ENCODE measurements at regions not wholly inside any gene's neighbourhood (a gene's known extent, or its start where the extent isn't known, plus 50 kb on each side); places are given as distances from the start of the nearest gene placed in this dataset.
A peak's percentile ranks its signal among the peaks of the same experiment; 100 is the strongest.

DNA sequence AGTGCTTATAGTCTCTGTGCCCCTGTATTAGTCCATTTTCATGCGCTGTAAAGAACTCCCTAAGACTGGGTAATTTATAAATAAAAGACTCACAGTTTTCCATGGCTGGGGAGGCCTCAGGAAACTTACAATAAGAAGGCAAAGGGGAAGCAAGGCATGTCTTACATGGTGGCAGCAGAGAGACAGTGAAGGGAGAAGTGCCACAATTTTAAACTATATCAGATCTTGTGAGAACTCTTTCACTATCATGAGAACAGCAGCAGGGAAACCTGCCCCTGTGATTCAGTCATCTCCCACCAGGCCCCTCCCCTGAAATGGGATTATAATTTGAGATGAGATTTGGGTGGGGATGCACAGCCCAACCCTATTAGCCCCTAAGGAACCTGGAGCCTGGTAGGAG lies 243.2 kb downstream of the EDEM1 start:
- Histone ChIP-seq H3K4me1 (ENCODE audit: control insufficient read depth in 1 of 2, insufficient read depth in 2 of 2, low read length in 2 of 2) (peaks cover 39 to 47% of the 10 kb centered on the region in 2 donors), H3K36me3 (replicated peaks in 1 of 2; ENCODE audit: control insufficient read depth in 1 of 2, insufficient read depth in 2 of 2, low read length in 2 of 2) (no peaks in the 10 kb centered on the region), H3K79me2 (ENCODE audit: insufficient read depth, low read length) (no peaks in the 10 kb centered on the region), H3K27ac (ENCODE audit: low read depth in 1 of 2, low read length in 2 of 2) (no peak overlapping the region), H4K20me1 (ENCODE audit: insufficient read depth, low read length) (no peaks in the 10 kb centered on the region), H3K27me3 (ENCODE audit: control insufficient read depth in 2 of 2, insufficient read depth in 2 of 2, low read length in 2 of 2) (no peaks in the 10 kb centered on the region), H2AFZ (ENCODE audit: insufficient read depth, low read depth, low read length, poor library complexity, severe bottlenecking) (no peak overlapping the region), H3K9ac (ENCODE audit: insufficient read depth, low read length, poor library complexity, severe bottlenecking) (no peak overlapping the region), H3K4me3 (replicated peaks in 1 of 3; ENCODE audit: low read depth in 2 of 3, low read length in 3 of 3) (no peak overlapping the region), H3K9me3 (replicated peaks in 1 of 2; ENCODE audit: control insufficient read depth in 1 of 2, insufficient read depth in 1 of 2, low read length in 2 of 2) (no peaks in the 10 kb centered on the region), H3K4me2 (replicated peaks; ENCODE audit: extremely low read depth, low read length, poor library complexity, severe bottlenecking) (no peak overlapping the region)
- no peak overlapping the region for H3K4me3 Mint-ChIP-seq
- H3K27me3 Mint-ChIP-seq (ENCODE audit: low read depth in 3 of 3) = peaks cover 0 to 3% (median 1%) of the 10 kb centered on the region in 3 donors
- no CpG with 5 or more reads among the region's 1 CpG for WGBS (ENCODE audit: insufficient coverage)
- H3K36me3 Mint-ChIP-seq = no peaks in the 10 kb centered on the region
- peak overlapping the region in 1 of 7 donors; percentile 46 for H3K27ac Mint-ChIP-seq
- intact Hi-C loops (cut with micrococcal nuclease) = no loop called here
- peaks cover 49% of the 10 kb centered on the region for H3K4me1 Mint-ChIP-seq
- DNase-seq = no peak
- TF ChIP-seq, protein P1, sequence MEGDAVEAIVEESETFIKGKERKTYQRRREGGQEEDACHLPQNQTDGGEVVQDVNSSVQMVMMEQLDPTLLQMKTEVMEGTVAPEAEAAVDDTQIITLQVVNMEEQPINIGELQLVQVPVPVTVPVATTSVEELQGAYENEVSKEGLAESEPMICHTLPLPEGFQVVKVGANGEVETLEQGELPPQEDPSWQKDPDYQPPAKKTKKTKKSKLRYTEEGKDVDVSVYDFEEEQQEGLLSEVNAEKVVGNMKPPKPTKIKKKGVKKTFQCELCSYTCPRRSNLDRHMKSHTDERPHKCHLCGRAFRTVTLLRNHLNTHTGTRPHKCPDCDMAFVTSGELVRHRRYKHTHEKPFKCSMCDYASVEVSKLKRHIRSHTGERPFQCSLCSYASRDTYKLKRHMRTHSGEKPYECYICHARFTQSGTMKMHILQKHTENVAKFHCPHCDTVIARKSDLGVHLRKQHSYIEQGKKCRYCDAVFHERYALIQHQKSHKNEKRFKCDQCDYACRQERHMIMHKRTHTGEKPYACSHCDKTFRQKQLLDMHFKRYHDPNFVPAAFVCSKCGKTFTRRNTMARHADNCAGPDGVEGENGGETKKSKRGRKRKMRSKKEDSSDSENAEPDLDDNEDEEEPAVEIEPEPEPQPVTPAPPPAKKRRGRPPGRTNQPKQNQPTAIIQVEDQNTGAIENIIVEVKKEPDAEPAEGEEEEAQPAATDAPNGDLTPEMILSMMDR (IDR thresholded peaks at IDR 0.05) = no peak
- peaks cover 0 to 5% (median 1%) of the 10 kb centered on the region in 7 donors for H3K9me3 Mint-ChIP-seq

DNA sequence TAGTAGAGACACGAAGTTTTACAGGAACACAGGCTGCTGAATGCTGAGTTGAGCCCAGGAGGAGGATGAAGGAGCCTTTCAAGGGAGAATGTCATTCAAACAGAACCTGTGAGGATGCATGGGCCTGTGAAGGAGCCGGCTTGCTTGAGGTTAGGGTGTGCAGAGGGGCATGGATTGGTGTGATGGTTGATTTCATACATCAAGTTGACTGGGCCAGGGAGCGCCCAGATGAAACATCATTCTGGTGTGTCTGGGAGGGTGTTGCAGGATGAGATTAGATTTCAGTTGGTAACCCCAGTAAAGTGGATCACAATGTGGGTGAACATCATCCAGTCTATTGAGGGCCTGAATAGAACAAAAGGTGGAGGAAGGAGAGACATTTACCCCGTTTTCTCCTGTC lies 243.6 kb downstream of the EDEM1 start:
- H3K9me3 ChIP-seq (replicated peaks in 1 of 2; ENCODE audit: control insufficient read depth in 1 of 2, insufficient read depth in 1 of 2, low read length in 2 of 2) = no peaks in the 10 kb centered on the region
- intact Hi-C loops (cut with micrococcal nuclease) = no loop called here
- H3K9ac ChIP-seq (ENCODE audit: insufficient read depth, low read length, poor library complexity, severe bottlenecking) = no peak overlapping the region
- no peaks in the 10 kb centered on the region for H4K20me1 ChIP-seq (ENCODE audit: insufficient read depth, low read length)
- no peak overlapping the region for H3K4me3 ChIP-seq (replicated peaks in 1 of 3; ENCODE audit: low read depth in 2 of 3, low read length in 3 of 3)
- Mint-ChIP-seq H3K4me1 (peaks cover 44% of the 10 kb centered on the region), H3K36me3 (no peaks in the 10 kb centered on the region), H3K4me3 (no peak overlapping the region), H3K27me3 (ENCODE audit: low read depth in 3 of 3) (peaks cover 0 to 3% (median 1%) of the 10 kb centered on the region in 3 donors), H3K27ac (peak overlapping the region in 6 of 7 donors; percentile 15 to 82 (median 60)), H3K9me3 (peaks cover 0 to 5% (median 1%) of the 10 kb centered on the region in 7 donors)
- TF ChIP-seq, protein P1 (IDR thresholded peaks at IDR 0.05) = no peak
- no peak overlapping the region for H3K4me2 ChIP-seq (replicated peaks; ENCODE audit: extremely low read depth, low read length, poor library complexity, severe bottlenecking)
- no peaks in the 10 kb centered on the region for H3K36me3 ChIP-seq (replicated peaks in 1 of 2; ENCODE audit: control insufficient read depth in 1 of 2, insufficient read depth in 2 of 2, low read length in 2 of 2)
- H2AFZ ChIP-seq (ENCODE audit: insufficient read depth, low read depth, low read length, poor library complexity, severe bottlenecking) = no peak overlapping the region
- no peaks in the 10 kb centered on the region for H3K79me2 ChIP-seq (ENCODE audit: insufficient read depth, low read length)
- no peaks in the 10 kb centered on the region for H3K27me3 ChIP-seq (ENCODE audit: control insufficient read depth in 2 of 2, insufficient read depth in 2 of 2, low read length in 2 of 2)
- DNase-seq = no peak
- WGBS (ENCODE audit: insufficient coverage) = 100% methylated on average over 3 of the region's 4 CpGs
- H3K4me1 ChIP-seq (ENCODE audit: control insufficient read depth in 1 of 2, insufficient read depth in 2 of 2, low read length in 2 of 2) = peaks cover 37 to 42% of the 10 kb centered on the region in 2 donors
- H3K27ac ChIP-seq (ENCODE audit: low read depth in 1 of 2, low read length in 2 of 2) = no peak overlapping the region
